Esophagus squamous epithelium (tissue), 5 donors: ENCODE measurements at regions not wholly inside any gene's neighbourhood (a gene's known extent, or its start where the extent isn't known, plus 50 kb on each side); places are given as distances from the start of the nearest gene placed in this dataset.

Source experiments
- DNase-seq: peaks from one replicate; lab custom pipeline; 2025; lab: John Stamatoyannopoulos, UW
- H3K27ac ChIP-seq, 4 donors: fragments of 200-600 bp; sonication (generic); one replicate each; pipeline ENCODE4 v1.5.1; 2016 to 2019; ENCODE audit warnings: mild to moderate bottlenecking in 1 of 4
- H3K27me3 ChIP-seq, 4 donors: fragments of 200-600 bp; sonication (generic); 1 replicate in 3 of 4; 2 replicates in 1 of 4; pipeline versions ENCODE4 v1.5.1 to v1.6.0; 2017 to 2021; ENCODE audit warnings: antibody characterized with exemption in 1 of 4
- H3K36me3 ChIP-seq, 3 donors: fragments of 200-600 bp; sonication (generic); one replicate each; pipeline ENCODE4 v1.5.1; 2016 to 2019
- H3K4me1 ChIP-seq, 3 donors: fragments of 200-600 bp; sonication (generic); one replicate each; pipeline ENCODE4 v1.5.1; 2017 to 2019
- H3K4me3 ChIP-seq, 4 donors: fragments of 200-600 bp; sonication (generic); 1 replicate in 3 of 4; 2 replicates in 1 of 4; pipeline ENCODE4 v1.5.1; 2016 to 2019; ENCODE audit warnings: mild to moderate bottlenecking in 2 of 4, moderate library complexity in 1 of 4
- H3K9me3 ChIP-seq, 3 donors: fragments of 200-600 bp; sonication (generic); one replicate each; pipeline ENCODE4 v1.5.1; 2016 to 2019
- CTCF ChIP-seq, 6 experiments: fragments of 450-650 bp in 4 of 6; fragments of 200-600 bp in 2 of 6; sonication (generic) in 2 of 6; IDR thresholded peaks; one replicate each; pipeline ENCODE4 v1.5.1; 2016 to 2019; ENCODE audit warnings: antibody characterized with exemption in 6 of 6, mild to moderate bottlenecking in 4 of 6, moderate library complexity in 4 of 6
- POLR2A ChIP-seq, 4 donors: fragments of 450-650 bp; IDR thresholded peaks; one replicate each; pipeline ENCODE4 v1.6.1; 2017; ENCODE audit warnings: antibody characterized with exemption in 4 of 4, mild to moderate bottlenecking in 4 of 4, moderate library complexity in 3 of 4
- WGBS, 2 donors: methylation state at CpG; one replicate each; pipeline ENCODE4 v1.1.5; 2018; 5-methylcytosine and 5-hydroxymethylcytosine counted together
- intact Hi-C: fragments of 100-400 bp; cut with DNase I; formaldehyde crosslinking; loops from one replicate; pipeline ENCODE4 v1.15.0; 2022
- donor health status: DM: yes; HTN: yes; CAD: no.

- Histone ChIP-seq H3K27me3 (no peaks in the 10 kb centered on the region), H3K4me3 (no peak overlapping the region), H3K9me3 (no peaks in the 10 kb centered on the region), H3K36me3 (no peaks in the 10 kb centered on the region), H3K27ac (no peak overlapping the region), H3K4me1 (peaks cover 0 to 5% (median 0%) of the 10 kb centered on the region in 3 donors)
- no peak for TF ChIP-seq POLR2A (IDR thresholded peaks at IDR 0.05)
- TF ChIP-seq CTCF (IDR thresholded peaks at IDR 0.05): no peak
- WGBS, 2 donors: 59 to 60% methylated on average over 6 to 8 of the region's 8 CpGs
- DNase-seq: no peak
- intact Hi-C loops: no loop called here
These were observed 207.1 kb downstream of the NFATC2 start for GRCh38 chr20:51335329-51335841.

DNA sequence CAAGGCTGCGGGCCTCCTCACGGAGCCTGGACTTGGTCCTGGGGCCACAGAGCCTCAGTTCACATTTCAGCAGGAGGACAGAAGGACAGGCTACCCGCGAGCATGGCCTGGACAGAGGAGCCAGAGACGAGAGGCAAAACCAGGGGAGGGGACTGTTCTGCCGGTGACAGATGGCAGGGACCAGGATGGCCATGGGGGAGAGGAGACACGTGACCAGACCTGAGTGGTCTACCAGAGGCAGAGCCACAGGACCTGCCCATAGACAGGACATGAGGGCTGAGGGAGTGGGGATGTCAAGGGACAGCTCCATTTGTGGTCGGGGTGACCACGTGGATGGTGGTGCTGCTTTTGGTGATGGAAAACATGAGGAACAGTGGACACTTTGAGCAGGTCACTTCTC, 207.9 kb downstream of the NFATC2 start:
- H3K27ac ChIP-seq: no peak overlapping the region
- no peak for TF ChIP-seq CTCF (IDR thresholded peaks at IDR 0.05)
- no peak for TF ChIP-seq POLR2A (IDR thresholded peaks at IDR 0.05)
- H3K9me3 ChIP-seq: no peaks in the 10 kb centered on the region
- WGBS, 2 donors: 90 to 92% methylated on average over 4 to 8 of the region's 9 CpGs
- peaks cover 0 to 5% (median 0%) of the 10 kb centered on the region in 3 donors for H3K4me1 ChIP-seq
- intact Hi-C loops: no loop called here
- no peaks in the 10 kb centered on the region for H3K36me3 ChIP-seq
- no peaks in the 10 kb centered on the region for H3K27me3 ChIP-seq
- DNase-seq: no peak
- H3K4me3 ChIP-seq: no peak overlapping the region

DNA sequence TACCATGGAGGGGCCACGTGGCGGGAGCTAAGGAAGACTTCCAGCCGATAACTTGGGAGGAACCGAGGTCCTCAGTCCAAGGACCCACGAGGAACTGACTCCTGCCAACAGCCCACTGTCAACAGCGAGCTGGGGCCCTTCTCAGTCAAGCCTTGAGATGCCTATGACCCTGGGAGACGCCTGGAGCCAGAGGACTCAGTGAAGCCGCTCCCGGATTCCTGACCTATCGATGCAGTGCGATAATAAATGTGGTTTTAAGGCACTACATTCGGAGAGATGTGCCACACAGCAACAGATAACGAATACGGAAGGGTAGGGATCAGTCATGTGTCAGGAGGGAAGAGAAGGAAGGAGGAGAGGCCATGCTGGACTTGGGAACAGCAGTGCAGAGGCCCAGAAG, 208.5 kb downstream of the NFATC2 start:
- Histone ChIP-seq H3K27me3 (no peaks in the 10 kb centered on the region), H3K9me3 (no peaks in the 10 kb centered on the region), H3K27ac (no peak overlapping the region), H3K4me1 (peaks cover 0 to 5% (median 0%) of the 10 kb centered on the region in 3 donors), H3K4me3 (no peak overlapping the region), H3K36me3 (no peaks in the 10 kb centered on the region)
- no peak for TF ChIP-seq POLR2A (IDR thresholded peaks at IDR 0.05)
- no peak for TF ChIP-seq CTCF (IDR thresholded peaks at IDR 0.05)
- 86 to 96% methylated on average over 6 to 10 of the region's 14 CpGs for WGBS, 2 donors
- no peak for DNase-seq
- intact Hi-C loops: no loop called here

GRCh38 chr20:51333446-51333845, 209.1 kb downstream of the NFATC2 start:
- H3K27me3 ChIP-seq: no peaks in the 10 kb centered on the region
- TF ChIP-seq CTCF (IDR thresholded peaks at IDR 0.05) (no peak), POLR2A (IDR thresholded peaks at IDR 0.05) (no peak)
- H3K4me1 ChIP-seq: peaks cover 0 to 5% (median 0%) of the 10 kb centered on the region in 3 donors
- H3K36me3 ChIP-seq: no peaks in the 10 kb centered on the region
- intact Hi-C loops: no loop called here
- no peak for DNase-seq
- 68 to 89% methylated on average over 3 of the region's 3 CpGs for WGBS, 2 donors
- no peak overlapping the region for H3K27ac ChIP-seq
- no peaks in the 10 kb centered on the region for H3K9me3 ChIP-seq
- no peak overlapping the region for H3K4me3 ChIP-seq

- Histone ChIP-seq H3K4me3 (no peak overlapping the region), H3K9me3 (no peaks in the 10 kb centered on the region), H3K36me3 (no peaks in the 10 kb centered on the region), H3K4me1 (peaks cover 0 to 5% (median 0%) of the 10 kb centered on the region in 3 donors), H3K27me3 (peaks cover 0 to 8% (median 0%) of the 10 kb centered on the region in 4 donors), H3K27ac (no peak overlapping the region)
- DNase-seq: no peak
- TF ChIP-seq CTCF (IDR thresholded peaks at IDR 0.05) (no peak), POLR2A (IDR thresholded peaks at IDR 0.05) (no peak)
- WGBS, 2 donors: 15 to 32% methylated on average over 5 to 14 of the region's 19 CpGs
- intact Hi-C loops: no loop called here
These were observed 211.0 kb downstream of the NFATC2 start for GRCh38 chr20:51331481-51331880.
